Osteoblast (primary cell): ENCODE measurements at regions not wholly inside any gene's neighbourhood (a gene's known extent, or its start where the extent isn't known, plus 50 kb on each side); places are given as distances from the start of the nearest gene placed in this dataset.
A peak's percentile ranks its signal among the peaks of the same experiment; 100 is the strongest.

Experiments used
- DNase-seq: peaks from one replicate; pipeline ENCODE4 v3.0.0; 2011; ENCODE audit warnings: low spot score, mixed read lengths; ENCODE audit not compliant: insufficient read length; ENCODE audit errors: missing footprints
- H2AFZ ChIP-seq: 2 replicates; pipeline ENCODE4 v1.6.0; 2011; ENCODE audit warnings: mild to moderate bottlenecking, low read length
- H3K27ac ChIP-seq: 2 replicates; pipeline ENCODE4 v1.5.1; 2011; ENCODE audit warnings: mild to moderate bottlenecking, low read depth, low read length, moderate library complexity
- H3K27me3 ChIP-seq: 2 replicates; pipeline ENCODE4 v1.6.0; 2012; ENCODE audit warnings: mild to moderate bottlenecking, control low read depth, inconsistent platforms, low read length, moderate library complexity; ENCODE audit not compliant: insufficient read depth
- H3K36me3 ChIP-seq: 2 replicates; pipeline ENCODE4 v1.5.1; 2011; ENCODE audit warnings: mild to moderate bottlenecking, low read length, control low read depth, moderate library complexity; ENCODE audit not compliant: insufficient read depth
- H3K4me1 ChIP-seq: 2 replicates; pipeline ENCODE4 v1.5.1; 2011; ENCODE audit warnings: mild to moderate bottlenecking, low read length, control low read depth, moderate library complexity; ENCODE audit not compliant: insufficient read depth
- H3K4me2 ChIP-seq: 2 replicates; pipeline ENCODE4 v1.6.0; 2011; ENCODE audit warnings: mild to moderate bottlenecking, low read length; ENCODE audit not compliant: insufficient read depth
- H3K4me3 ChIP-seq: fragments of 200-600 bp; sonication (generic); 3 replicates; pipeline ENCODE4 v1.5.1; 2012; ENCODE audit warnings: mild to moderate bottlenecking, low read length, inconsistent platforms; ENCODE audit not compliant: insufficient read depth
- H3K79me2 ChIP-seq: 2 replicates; pipeline ENCODE4 v1.6.0; 2012; ENCODE audit warnings: mild to moderate bottlenecking, low read length, control low read depth, inconsistent platforms; ENCODE audit not compliant: insufficient read depth
- H3K9me3 ChIP-seq: 2 replicates; pipeline ENCODE4 v1.5.1; 2011; ENCODE audit warnings: low read depth, low read length, control low read depth
- H4K20me1 ChIP-seq: 2 replicates; pipeline ENCODE4 v1.6.0; 2012; ENCODE audit warnings: mild to moderate bottlenecking, low read length, control low read depth; ENCODE audit not compliant: insufficient read depth
- TF ChIP-seq, protein P1 (sequence below): IDR thresholded peaks from 2 replicates; pipeline ENCODE4 v1.5.1; 2011; ENCODE audit warnings: mild to moderate bottlenecking, low read depth, low read length, moderate library complexity; ENCODE audit errors: extremely low read depth

DNA sequence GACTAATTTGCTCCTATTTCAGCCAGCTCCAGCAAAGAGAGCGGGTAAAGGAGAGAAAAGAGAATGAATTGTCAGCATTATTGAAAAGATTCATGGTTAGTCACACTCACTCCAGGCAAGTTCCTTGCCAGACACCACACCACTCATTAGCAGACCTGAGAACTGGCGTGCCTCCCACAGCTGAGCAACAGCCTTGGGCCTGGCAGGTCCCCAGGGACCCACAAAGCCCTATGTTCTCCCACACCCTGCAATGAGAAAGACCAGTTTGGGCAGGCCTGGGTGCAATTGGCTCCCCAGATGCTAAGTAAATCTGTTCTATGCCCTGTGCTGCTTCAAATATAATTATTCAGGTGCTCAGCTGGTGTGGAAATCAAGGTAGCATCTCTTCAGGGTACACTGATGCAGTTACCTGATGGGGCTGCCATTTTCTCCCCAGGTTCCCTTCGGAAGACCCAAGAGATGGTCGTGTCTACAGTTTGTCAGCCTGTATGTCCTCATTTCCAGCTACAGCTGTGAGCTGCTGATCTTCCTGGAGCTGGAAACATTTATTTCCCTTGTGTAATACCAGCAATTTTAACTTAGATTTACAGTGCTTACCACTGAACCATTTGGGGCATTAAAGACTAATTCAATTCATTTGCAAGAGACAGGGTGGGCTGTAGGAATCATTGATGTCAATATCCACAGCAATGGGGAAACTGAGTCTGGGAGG, 405.0 kb downstream of the COG6 start:
- H3K4me2 ChIP-seq = peak overlapping the region; percentile 38
- TF ChIP-seq, protein P1, sequence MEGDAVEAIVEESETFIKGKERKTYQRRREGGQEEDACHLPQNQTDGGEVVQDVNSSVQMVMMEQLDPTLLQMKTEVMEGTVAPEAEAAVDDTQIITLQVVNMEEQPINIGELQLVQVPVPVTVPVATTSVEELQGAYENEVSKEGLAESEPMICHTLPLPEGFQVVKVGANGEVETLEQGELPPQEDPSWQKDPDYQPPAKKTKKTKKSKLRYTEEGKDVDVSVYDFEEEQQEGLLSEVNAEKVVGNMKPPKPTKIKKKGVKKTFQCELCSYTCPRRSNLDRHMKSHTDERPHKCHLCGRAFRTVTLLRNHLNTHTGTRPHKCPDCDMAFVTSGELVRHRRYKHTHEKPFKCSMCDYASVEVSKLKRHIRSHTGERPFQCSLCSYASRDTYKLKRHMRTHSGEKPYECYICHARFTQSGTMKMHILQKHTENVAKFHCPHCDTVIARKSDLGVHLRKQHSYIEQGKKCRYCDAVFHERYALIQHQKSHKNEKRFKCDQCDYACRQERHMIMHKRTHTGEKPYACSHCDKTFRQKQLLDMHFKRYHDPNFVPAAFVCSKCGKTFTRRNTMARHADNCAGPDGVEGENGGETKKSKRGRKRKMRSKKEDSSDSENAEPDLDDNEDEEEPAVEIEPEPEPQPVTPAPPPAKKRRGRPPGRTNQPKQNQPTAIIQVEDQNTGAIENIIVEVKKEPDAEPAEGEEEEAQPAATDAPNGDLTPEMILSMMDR = no peak
- no peaks in the 10 kb centered on the region for H3K9me3 ChIP-seq
- DNase-seq = peak; percentile 83
- H3K4me3 ChIP-seq = no peak overlapping the region
- H4K20me1 ChIP-seq = no peaks in the 10 kb centered on the region
- peak overlapping the region; percentile 63 for H3K27ac ChIP-seq
- no peak overlapping the region for H2AFZ ChIP-seq
- no peaks in the 10 kb centered on the region for H3K36me3 ChIP-seq
- no peaks in the 10 kb centered on the region for H3K27me3 ChIP-seq
- H3K79me2 ChIP-seq = no peaks in the 10 kb centered on the region
- H3K4me1 ChIP-seq = peaks cover 67% of the 10 kb centered on the region

GRCh38 chr13:40061466-40062450, 406.3 kb downstream of the COG6 start:
- Histone ChIP-seq H3K4me1 (peaks cover 67% of the 10 kb centered on the region), H3K36me3 (no peaks in the 10 kb centered on the region), H3K4me2 (no peak overlapping the region), H3K27me3 (no peaks in the 10 kb centered on the region), H3K27ac (no peak overlapping the region), H4K20me1 (no peaks in the 10 kb centered on the region), H3K9me3 (no peaks in the 10 kb centered on the region), H3K79me2 (no peaks in the 10 kb centered on the region), H2AFZ (no peak overlapping the region), H3K4me3 (no peak overlapping the region)
- DNase-seq = no peak
- TF ChIP-seq, protein P1 = no peak

DNA sequence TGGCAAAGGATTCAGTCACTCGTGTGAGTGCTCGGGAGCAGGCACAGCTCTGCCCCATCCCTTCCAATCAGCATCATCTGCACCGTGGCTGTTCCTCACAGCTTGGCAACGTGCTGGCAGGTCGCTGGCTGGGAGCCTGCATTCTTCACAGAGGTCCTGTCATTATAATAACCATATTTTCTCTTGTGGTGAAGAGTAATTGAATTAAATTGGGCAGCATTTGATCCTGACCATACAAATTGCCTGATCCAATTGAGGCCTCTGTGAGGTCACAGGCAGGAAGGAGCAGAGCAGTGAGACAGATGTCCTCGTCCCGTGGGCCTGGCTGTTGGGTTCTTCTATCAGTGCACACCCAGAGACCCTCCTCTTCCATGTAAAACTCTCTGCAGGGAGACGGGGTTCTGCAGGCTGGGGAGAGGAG, 407.8 kb downstream of the COG6 start:
- no peaks in the 10 kb centered on the region for H3K79me2 ChIP-seq
- TF ChIP-seq, protein P1 = no peak

DNA sequence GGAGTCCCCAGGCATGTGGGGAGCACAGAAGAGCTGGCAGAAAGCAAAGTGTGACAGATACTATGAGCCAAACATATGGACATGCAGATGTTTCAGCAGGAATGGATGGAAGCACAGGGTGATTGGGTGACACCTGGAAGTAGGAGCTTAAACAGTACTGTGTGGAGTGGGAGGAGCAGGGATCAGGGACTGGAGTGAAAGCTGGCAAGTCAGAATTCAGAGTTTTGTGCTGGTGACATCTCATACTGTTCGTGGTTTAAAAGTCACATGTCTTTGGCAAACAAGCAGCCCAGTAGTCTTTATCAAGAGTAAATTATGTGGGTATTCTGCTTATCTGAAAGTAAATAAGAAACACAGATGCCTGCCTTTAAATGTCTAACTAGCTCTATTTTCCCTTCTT, 408.2 kb downstream of the COG6 start:
- Histone ChIP-seq H3K27ac (peak overlapping the region; percentile 81), H3K27me3 (no peaks in the 10 kb centered on the region), H3K36me3 (no peaks in the 10 kb centered on the region), H2AFZ (no peak overlapping the region), H3K4me2 (peak overlapping the region; percentile 58), H3K4me3 (no peak overlapping the region), H4K20me1 (no peaks in the 10 kb centered on the region), H3K4me1 (peaks cover 61% of the 10 kb centered on the region), H3K79me2 (no peaks in the 10 kb centered on the region), H3K9me3 (no peaks in the 10 kb centered on the region)
- DNase-seq = no peak
- TF ChIP-seq, protein P1 = no peak

More for the DNA sequence above, 407.8 kb downstream of the COG6 start:
- H3K27me3 ChIP-seq = no peaks in the 10 kb centered on the region
- H3K36me3 ChIP-seq = no peaks in the 10 kb centered on the region
- no peak overlapping the region for H2AFZ ChIP-seq
- no peak overlapping the region for H3K4me3 ChIP-seq
- peak overlapping the region; percentile 81 for H3K27ac ChIP-seq
- H3K4me2 ChIP-seq = peak overlapping the region; percentile 58
- no peak for DNase-seq
- no peaks in the 10 kb centered on the region for H3K9me3 ChIP-seq
- H4K20me1 ChIP-seq = no peaks in the 10 kb centered on the region
- peaks cover 62% of the 10 kb centered on the region for H3K4me1 ChIP-seq
